LoVo (cell line): ENCODE measurements at regions not wholly inside any gene's neighbourhood (a gene's known extent, or its start where the extent isn't known, plus 50 kb on each side); places are given as distances from the start of the nearest gene placed in this dataset.

ENCODE experiments used
- DNase-seq: peaks from one replicate; pipeline ENCODE4 v3.0.0-alpha.2; 2016; ENCODE audit warnings: low spot score

- DNase-seq, result no peak
Measured at GRCh38 chr15:93644595-93644994, 555.6 kb upstream of the RGMA start.

GRCh38 chr15:93640411-93640962, 551.5 kb upstream of the RGMA start:
- no peak for DNase-seq

GRCh38 chr15:93631958-93632618, 543.1 kb upstream of the RGMA start:
- no peak for DNase-seq

- DNase-seq, result no peak
Measured at GRCh38 chr15:93619597-93619996, 530.6 kb upstream of the RGMA start.

- no peak for DNase-seq
Measured at GRCh38 chr15:93617443-93617842, 528.4 kb upstream of the RGMA start.

- DNase-seq, result no peak
Measured at GRCh38 chr15:93614386-93615104, 525.5 kb upstream of the RGMA start.

- no peak for DNase-seq
Measured at GRCh38 chr15:93613386-93613785, 524.4 kb upstream of the RGMA start.

- no peak for DNase-seq
Measured at GRCh38 chr15:93612953-93613352, 523.9 kb upstream of the RGMA start.

GRCh38 chr15:93610944-93611343, 521.9 kb upstream of the RGMA start:
- DNase-seq, result no peak

GRCh38 chr15:93608643-93609148, 519.7 kb upstream of the RGMA start:
- no peak for DNase-seq

- no peak for DNase-seq
Measured at GRCh38 chr15:93603550-93603949, 514.5 kb upstream of the RGMA start.

GRCh38 chr15:93587059-93587521, 498.1 kb upstream of the RGMA start:
- no peak for DNase-seq

GRCh38 chr15:93585012-93585411, 496.0 kb upstream of the RGMA start:
- DNase-seq, result no peak

GRCh38 chr15:93583968-93584367, 495.0 kb upstream of the RGMA start:
- no peak for DNase-seq

- no peak for DNase-seq
Measured at GRCh38 chr15:93583552-93583951, 494.5 kb upstream of the RGMA start.

- DNase-seq, result no peak
Measured at GRCh38 chr15:93570527-93570926, 481.5 kb upstream of the RGMA start.

- no peak for DNase-seq
Measured at GRCh38 chr15:93566762-93567161, 477.8 kb upstream of the RGMA start.

- DNase-seq, result no peak
Measured at GRCh38 chr15:93565201-93565600, 476.2 kb upstream of the RGMA start.

- DNase-seq, result no peak
Measured at GRCh38 chr15:93563218-93563617, 474.2 kb upstream of the RGMA start.

- DNase-seq, result no peak
Measured at GRCh38 chr15:93562395-93563123, 473.5 kb upstream of the RGMA start.

- no peak for DNase-seq
Measured at GRCh38 chr15:93557696-93558095, 468.7 kb upstream of the RGMA start.

- DNase-seq, result no peak
Measured at GRCh38 chr15:93553167-93553935, 464.3 kb upstream of the RGMA start.
